SKM-1 treated with dmso at 0.1 percent for 144 hours (cell line): ENCODE measurements at regions not wholly inside any gene's neighbourhood (a gene's known extent, or its start where the extent isn't known, plus 50 kb on each side); places are given as distances from the start of the nearest gene placed in this dataset.

Experiments used
- DNase-seq: peaks from one replicate; lab custom pipeline; 2025; ENCODE audit not compliant: unreplicated experiment; lab: John Stamatoyannopoulos, UW

DNA sequence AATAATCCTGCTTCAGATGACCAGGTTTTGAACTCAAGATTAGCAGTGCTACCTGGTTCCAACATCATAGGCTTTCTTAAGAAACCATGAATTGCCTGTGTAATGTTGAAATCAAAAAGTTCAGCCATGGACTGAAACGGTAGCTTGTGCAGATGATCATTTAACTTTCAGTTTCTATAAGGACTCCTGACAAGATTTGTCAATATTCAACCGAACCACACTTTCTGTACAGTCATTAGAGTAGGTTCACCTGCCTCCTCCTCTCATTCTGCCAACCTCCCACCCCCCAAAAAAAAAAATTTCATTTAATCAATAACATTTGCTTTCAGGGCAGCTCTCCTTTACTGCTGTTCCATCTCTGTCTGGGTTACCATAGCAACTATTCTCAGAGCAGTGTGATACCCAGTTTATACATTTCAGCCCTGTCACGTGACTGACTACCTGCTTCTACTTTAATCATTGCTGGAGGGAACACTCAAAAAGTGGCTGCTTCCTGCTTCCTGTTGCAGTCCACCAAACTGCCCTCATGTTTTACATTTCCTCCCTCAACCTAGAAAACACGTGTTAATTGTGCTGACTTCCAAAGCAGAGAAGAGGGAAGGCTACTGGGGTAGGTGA lies 275.5 kb downstream of the SS18 start:
- no peak for DNase-seq

DNA sequence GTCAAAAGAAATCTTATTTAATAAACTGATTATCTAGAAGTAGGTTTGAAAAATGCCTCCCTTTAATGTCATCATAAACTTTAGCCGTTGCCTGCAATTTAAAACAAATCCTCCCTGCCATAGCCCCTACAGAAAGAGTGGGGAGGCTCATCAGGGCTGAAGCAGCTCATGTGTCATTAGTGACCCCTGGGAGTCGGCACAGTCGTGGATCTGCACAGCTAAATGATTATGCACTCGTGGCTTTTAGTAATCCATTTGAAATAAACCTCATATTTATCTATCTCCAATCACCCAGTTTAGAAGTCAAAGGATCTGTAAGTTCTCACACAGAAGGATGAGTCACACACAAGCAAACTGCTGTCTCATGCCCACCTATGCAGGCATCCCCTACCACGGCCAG lies 277.3 kb downstream of the SS18 start:
- no peak for DNase-seq

DNA sequence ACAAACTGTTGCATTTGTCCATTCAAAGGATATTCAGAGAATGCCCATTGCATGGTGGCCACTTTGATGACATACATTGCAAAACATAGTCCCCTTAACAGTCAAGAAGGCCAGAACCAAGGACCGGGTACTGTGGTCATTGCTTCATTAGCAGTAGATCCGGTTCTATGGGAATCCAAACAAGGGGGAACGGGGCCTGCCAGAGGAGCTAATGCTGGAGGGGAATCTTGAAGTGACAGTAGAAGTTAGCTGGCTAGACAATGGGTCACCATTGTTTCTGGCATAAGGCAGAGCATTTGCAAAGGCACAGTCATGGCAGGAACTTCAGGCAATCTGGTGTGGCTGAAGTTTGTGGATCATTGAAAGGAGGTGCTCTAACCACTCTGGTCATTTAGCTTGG lies 279.7 kb downstream of the SS18 start:
- no peak for DNase-seq

DNA sequence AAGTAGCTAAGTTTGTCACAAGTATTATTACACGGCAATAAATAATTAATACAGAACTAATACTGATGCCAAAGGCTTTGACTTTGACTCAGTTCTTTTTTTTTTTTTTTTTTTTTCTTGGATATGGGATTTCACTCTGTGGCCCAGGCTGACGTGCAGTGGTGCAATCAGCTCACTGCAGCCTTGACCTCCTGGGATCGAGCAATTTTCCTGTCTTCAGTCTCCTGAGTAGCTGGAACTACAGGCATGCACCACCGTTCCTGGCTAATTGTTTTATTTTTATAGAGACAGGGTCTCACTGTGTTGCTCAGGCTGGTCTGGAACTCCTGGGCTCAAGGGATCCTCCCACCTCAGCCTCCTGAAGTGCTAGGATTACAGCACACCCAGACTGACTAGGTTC lies 284.5 kb downstream of the SS18 start:
- DNase-seq, result no peak

DNA sequence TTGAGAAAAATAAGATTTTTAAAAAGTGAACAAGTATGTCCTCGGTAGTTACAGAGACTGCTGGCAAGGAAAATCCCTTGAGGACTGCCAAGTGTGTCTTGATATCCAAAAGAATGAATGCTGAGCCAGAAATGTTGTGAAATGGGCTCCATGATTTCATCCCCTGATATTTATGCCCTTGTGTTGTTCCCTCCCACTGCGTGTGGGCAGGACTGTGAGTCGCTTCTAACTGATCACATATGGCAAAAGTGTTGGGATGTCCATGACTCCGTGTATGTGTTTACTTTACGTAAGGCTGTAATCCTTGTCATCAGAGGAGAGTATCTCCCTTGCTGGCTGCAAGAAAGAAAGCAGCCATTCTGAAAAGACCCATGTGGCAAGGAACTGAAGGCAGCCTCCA lies 285.1 kb downstream of the SS18 start:
- no peak for DNase-seq

DNA sequence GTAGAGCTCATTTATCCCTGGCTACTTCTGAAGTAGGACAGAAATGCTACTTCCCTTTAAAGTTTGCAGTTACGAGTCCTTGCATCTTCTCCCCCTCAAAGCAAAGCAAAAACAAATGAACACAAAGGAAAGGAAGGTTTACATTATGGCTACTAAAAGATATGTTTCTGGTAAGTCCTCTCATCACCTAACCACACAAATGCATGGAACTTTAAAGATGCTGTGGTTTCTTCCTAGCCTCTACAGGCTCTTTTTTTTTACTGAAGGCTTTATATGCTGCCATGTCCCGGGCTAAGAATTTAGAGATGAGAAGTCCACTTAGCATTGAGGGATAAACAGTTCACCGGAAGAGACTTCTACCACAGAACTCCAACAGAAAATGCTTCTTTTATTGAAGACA lies 291.2 kb downstream of the SS18 start:
- DNase-seq, result no peak

DNA sequence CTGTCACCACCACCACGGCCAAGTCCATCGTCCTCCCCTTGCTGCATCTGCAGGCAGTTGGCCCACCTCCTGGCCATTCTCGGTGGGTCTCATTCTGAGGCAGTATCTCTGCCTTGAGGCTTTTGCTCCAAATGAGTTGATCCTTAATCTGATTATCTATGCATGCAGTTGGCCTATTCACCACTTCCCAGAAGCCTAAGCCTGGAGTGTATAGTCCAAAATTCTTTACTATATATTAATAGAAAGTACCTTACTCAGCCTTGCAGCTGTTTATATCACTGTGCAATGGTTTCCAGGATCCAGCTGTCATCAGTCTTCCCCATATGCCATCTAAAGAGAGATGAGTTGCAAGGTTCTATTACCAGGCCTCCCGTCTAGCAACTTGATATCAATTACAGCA lies 292.4 kb downstream of the SS18 start:
- no peak for DNase-seq

DNA sequence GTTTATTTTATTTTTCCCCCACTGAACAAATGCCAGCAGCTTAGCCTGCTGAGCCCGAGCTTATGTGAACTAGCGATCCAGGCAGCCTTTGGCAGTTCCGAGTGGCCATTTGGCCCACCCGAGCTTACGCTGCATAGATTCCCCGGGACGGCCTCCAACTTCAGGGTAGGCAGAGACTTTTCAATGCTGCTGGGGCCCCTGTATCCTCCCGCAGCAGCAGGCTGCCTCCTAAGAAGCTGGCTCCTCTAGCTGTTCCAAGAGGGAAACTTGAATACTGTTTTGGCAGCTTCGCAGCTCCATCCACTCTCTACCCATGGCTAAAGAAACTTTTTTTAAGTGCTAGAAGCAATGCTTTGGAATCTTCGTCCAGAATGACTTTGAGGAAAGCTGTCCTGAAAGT lies 295.2 kb downstream of the SS18 start:
- DNase-seq, result no peak

DNA sequence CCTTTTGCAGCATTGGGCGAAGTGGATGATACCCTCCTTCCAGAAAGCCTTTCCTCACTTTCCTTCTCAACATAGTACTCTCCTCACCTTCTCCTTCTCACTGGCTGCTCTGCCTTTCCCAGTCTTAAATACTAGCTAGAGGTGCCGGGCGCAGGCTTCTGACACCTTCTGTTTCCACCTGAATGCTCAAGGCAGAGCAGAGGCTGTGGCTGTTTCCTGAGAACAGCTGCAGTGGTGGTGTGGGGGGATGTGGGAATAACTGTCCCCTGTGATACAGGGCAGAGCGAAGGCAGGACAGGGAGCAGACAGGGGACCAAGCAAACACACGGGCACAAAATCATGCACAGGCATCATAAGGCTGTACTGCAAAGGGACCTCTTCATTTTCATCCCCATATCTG lies 303.1 kb downstream of the SS18 start:
- DNase-seq, result no peak

DNA sequence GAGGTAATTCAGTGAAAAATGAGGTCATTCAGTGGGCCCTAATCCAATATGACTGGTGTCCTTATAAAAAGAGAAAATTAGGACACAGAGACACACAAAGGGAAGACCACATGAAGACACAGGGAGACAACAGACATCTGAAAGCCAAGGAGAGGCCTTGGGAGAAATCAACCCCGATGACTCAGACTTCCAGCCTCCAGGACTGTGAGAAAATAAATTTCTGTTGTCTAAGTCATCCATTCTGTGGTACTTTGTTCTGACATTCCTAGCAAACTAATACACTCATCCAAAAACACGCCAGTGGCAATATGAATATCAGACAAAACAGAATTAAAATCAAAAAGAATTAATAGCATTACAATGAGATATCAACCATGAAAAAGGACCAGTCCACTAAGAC lies 303.7 kb downstream of the SS18 start:
- no peak for DNase-seq

DNA sequence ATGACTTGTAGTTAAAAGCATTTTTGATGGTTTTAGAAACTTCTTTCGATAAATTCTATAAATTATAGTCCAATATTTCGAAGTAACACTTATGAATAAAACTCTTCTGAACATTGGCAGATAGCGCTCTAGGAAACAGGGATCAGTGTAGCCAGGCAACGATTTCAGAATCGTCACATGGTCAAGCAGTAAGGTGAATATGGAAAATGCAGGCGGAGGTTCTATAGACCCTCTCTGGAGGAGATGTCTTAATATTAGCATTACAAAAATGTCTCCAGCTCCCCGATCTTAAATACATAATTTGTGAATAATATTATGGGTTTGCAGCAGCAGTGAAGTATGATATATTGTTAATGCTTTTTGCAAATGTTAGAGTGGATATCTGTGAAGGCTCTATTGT lies 310.3 kb downstream of the SS18 start:
- DNase-seq, result no peak

DNA sequence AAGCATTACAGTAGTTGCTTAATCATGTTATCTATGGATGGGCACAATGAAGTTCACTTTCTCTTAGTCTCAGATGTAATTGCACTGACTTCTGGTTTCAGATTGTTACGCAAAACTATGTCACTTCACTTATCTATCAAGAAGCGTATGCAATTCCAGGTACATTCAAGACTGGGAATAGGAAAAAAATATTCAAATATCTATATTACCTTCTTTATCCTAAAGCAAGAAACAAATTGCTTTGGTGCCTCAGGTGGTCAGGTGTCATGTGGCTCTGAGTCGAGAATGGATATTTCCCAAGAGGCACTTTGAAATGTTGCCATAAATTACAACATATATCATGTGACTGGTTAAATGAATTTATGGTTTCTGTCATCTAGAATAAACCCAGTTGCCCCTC lies 318.6 kb downstream of the SS18 start:
- no peak for DNase-seq

DNA sequence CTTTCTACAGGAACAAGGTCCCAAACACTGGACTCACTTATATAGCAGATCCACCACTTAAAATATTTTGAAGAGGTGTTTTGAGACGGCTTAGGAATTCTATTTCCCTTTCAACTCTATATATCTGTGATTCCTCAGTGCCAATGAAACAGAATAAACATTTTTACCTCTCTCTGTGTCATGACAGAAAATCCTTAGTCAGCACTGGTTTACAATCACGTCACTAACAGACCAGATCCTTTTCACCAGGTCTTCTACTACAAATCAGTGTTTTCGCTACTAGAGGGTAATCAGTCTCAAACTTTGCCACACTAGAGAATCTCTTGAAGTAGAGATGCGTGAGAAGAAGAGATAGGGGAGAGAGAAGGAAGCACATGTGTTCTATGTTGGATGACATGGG lies 325.6 kb downstream of the SS18 start:
- DNase-seq, result no peak

DNA sequence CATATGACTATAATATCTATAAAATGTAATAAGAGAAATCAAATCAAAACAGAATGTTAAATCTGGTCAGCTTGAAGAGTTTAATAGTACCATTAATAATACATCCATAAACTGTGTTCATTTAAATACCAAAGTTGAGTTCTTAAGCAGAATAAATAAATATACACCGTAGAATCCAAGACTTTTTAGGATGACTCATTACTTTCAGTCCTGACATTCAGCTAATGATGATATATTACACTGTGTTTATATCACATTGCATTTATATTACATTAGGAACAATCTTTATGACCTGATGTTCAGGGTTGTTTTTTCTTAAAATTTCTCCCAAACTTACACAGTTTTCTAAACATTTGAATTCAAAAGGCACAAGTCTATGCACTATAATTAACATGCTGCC lies 331.3 kb downstream of the SS18 start:
- no peak for DNase-seq

DNA sequence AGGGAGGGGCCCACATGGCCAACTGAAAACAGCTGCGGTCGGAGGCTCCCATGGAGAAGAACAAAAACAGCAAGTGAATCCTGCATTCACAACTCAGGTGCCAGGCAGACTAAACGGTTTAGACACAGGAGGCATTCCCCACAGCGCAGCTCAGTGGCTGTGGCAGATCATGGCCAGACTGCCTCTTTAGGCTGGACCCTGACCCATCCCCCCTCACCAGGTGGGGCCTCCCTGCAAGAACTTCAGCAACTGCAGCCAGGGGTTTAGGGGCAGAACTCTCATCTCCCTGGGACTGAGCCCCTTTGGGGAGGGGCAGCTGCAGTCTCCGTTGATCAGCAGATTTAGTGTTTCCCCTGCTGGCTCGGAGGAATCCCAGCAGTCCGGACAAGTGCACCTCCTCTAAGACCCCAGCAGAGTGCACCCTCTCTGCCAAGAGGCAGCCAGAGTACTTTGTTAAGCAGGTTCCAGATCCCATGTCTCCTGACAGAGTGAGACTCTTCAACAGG lies 346.7 kb downstream of the SS18 start:
- no peak for DNase-seq

DNA sequence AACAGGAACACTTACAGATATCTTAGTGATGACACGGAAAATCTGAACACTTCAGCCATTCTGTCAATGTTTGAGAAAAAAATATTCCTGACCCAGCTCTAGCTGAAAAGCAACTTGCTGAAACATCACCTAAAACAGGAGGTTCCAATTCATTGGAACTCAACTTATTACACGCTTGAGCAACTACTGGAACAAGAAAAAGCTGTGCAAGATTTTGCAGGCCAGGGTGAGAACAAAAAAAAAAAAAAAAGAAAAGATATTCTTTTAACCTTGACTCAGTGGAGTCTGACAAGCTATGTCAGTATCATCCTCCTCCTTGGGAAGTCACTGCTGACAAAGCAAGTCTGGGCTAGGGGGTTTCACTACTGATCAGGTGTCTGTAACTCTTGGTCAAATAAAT lies 351.0 kb downstream of the SS18 start:
- DNase-seq, result no peak

DNA sequence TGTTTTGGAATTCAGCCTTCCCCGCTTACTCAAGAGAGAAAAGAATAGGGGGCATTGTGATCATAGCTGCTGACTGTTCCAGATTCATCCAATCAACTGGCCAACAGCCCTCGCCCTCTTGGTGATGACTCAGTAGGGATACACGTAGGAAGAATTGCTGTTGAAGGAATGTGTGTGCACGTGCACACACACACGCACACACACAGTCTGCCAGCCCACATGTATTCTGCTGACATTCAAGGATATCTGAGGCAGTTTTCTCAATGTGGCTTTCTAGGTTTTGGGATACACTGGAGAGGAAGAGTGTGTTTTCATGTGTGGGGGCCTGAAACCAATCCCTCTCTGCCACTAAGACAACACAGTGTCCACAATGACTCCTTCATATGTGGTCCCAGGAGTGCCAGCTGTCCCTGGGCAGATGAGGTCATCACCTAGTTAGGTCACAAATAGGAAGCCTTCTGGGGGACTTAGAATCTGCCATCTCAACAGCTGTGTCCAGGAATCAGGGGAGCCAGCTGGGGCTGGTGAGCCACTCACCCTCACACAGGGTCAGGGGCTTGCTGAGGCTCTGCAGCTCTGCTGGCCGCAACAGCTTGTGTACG lies 352.6 kb downstream of the SS18 start:
- DNase-seq, result no peak

DNA sequence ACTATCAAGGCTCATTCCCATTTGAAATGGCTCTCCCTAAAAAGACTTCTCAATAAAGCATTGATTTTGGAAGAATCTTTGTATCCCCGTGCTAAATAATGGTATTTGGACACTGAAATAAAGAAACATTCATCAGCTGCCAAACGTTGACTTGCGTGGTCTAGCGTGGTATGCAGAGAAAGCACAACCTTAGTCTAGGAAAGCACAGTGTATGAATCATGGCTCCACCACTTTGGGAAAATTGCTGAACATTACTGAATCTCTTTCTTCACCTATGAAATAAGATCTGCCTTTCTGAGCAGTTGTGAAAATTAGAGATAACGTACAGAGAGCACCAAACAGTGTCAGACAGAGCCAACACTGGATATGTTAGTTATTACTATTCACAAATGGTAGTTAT lies 353.9 kb downstream of the SS18 start:
- no peak for DNase-seq

DNA sequence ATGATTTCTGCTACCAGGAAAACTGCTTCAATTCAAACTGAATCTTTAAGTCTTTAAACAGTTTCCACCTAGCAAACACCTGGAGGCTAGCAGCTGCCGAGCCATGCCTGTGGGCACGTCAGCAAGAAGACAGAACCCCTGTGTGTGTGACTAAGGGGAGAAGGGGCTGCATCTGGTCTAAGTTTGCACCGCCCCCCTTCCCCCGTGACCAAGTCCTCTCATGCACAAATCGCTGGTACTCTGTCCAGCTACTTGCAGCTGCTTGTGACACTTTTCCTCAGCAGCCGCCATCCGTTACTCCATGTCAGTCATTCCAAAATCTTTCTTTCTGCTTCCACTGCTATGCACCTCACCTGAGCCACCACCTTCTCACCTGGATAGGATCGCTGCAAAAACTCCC lies 355.0 kb downstream of the SS18 start:
- no peak for DNase-seq

DNA sequence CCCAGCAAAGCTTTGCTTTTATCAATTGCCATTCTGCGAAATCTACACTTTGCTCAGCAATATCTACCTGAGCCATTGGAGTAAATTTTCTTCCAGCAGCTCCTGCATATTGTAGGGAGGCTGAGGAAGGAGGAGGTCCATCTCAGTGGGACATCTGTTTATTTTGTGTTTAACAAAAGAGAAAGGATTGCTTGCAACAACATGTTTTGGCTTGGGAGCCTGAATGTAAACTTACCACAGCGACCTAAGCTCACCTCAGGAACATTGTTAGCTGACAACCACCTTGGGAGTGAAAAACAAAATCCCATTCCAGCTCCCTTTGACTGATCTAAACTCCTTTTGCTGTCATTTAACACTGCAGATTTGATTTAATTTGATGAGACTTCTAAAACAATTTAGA lies 356.1 kb downstream of the SS18 start:
- no peak for DNase-seq

DNA sequence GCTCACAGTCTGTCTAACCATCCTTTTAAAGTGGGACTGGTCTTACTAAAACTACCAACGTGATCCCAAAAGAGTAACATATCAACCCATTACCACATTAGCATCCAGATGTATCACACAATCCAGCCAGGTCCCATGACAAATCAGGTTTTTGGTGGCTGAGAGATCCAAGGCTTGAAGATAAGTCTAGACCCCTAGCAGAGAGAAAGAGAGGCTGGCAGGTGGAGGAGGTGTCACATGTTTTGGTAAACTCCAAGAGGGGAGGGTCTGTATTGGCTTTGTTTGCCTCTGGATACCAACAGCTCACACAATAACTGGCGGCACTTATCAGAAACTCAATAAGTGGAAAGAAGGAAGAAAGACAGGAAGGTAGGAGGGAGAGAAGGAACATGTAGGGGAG lies 357.6 kb downstream of the SS18 start:
- DNase-seq, result no peak

DNA sequence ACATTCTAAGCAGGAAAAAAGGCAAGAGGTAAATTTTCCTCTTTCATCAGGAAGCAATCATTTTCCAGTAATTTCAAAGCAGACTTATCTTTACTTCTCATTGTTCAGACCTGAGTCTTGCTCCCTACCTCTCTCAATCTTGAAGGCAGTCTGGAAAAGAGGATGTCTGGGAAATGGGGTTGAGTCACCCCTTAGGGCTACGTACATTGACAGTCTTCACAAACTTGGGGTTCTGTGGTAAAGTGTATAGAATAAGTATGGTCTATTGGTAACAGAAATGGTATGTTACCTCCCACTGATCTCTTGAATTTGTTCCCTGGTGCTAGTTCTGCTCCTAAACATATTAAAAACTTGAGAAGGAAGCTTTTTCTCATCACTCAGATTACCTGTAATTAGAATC lies 361.3 kb downstream of the SS18 start:
- no peak for DNase-seq

DNA sequence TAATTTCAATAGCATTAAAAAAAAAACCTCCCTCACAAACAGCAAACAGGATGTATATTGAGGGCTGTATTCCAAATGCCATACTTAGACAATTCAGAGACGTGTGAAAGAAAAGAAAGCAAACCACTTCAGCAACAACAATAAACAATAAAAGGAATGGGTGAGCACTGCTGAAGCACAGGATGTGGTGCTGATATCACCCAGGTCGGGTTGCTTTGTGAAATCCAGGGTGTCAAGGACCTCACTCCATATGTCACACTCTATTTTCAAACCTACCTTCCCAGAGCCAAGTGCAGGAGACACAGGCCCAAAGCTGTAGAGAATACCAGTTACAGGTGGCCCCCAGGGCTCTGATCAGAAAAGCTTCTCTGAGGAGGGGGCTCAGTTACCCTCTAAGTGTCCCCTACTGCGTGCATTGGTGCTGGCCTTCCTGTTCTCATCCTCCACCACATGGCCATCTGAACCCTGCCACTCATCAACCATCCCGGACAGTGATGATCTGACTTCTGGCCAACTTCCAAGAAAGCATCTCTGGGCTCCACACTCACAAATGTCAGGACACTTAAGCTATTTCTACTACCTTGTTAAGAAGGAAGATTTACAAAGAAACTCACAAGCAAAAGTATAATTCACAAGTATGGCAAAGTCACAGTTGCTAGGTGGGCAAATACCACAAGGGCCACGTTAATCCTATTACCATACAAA lies 363.0 kb downstream of the SS18 start:
- DNase-seq, result no peak
